ENCODE measurements at regions not wholly inside any gene's neighbourhood (a gene's known extent, or its start where the extent isn't known, plus 50 kb on each side); places are given as distances from the start of the nearest gene placed in this dataset.

- no peak overlapping the region for H3K27ac Mint-ChIP-seq (ENCODE audit: unreplicated experiment)
- H3K36me3 Mint-ChIP-seq (ENCODE audit: insufficient read depth, unreplicated experiment) = no peaks in the 10 kb centered on the region
- no peak overlapping the region for H3K4me3 Mint-ChIP-seq (ENCODE audit: low read depth, unreplicated experiment)
- intact Hi-C loops (cut with micrococcal nuclease; ENCODE audit: unreplicated experiment) = no loop called here
- no TSS peak for BruUV-seq (replicated peaks)
- CTCF ChIA-PET = interaction anchor here (1.3 kb wide), 1 partner anchor 12 kb away, joined by 3 read pairs; no protein-coding TSS in a partner anchor
- no peaks in the 10 kb centered on the region for H3K9me3 Mint-ChIP-seq (ENCODE audit: low read depth, unreplicated experiment)
- TF ChIP-seq CTCF (IDR thresholded peaks at IDR 0.05; ENCODE audit: unreplicated experiment) = no peak
- H3K27me3 Mint-ChIP-seq (ENCODE audit: unreplicated experiment) = no peaks in the 10 kb centered on the region
- no peak for DNase-seq
- H3K4me1 Mint-ChIP-seq (ENCODE audit: low read depth, unreplicated experiment) = no peaks in the 10 kb centered on the region
These were observed 68.0 kb upstream of the NETO1 start for GRCh38 chr18:72935744-72936143.

GRCh38 chr18:72922895-72923294 is 55.1 kb upstream of the NETO1 start:
- no TSS peak for BruUV-seq (replicated peaks)
- CTCF ChIA-PET = no interaction called here
- Mint-ChIP-seq H3K4me3 (ENCODE audit: low read depth, unreplicated experiment) (no peak overlapping the region), H3K27ac (ENCODE audit: unreplicated experiment) (no peak overlapping the region), H3K36me3 (ENCODE audit: insufficient read depth, unreplicated experiment) (no peaks in the 10 kb centered on the region), H3K4me1 (ENCODE audit: low read depth, unreplicated experiment) (no peaks in the 10 kb centered on the region), H3K9me3 (ENCODE audit: low read depth, unreplicated experiment) (peaks cover 22% of the 10 kb centered on the region), H3K27me3 (ENCODE audit: unreplicated experiment) (no peaks in the 10 kb centered on the region)
- DNase-seq = no peak
- TF ChIP-seq CTCF (IDR thresholded peaks at IDR 0.05; ENCODE audit: unreplicated experiment) = no peak
- intact Hi-C loops (cut with micrococcal nuclease; ENCODE audit: unreplicated experiment) = no loop called here

Measured in Calu3 (cell line).